Left lobe of liver (tissue), 2 donors: ENCODE measurements at regions not wholly inside any gene's neighbourhood (a gene's known extent, or its start where the extent isn't known, plus 50 kb on each side); places are given as distances from the start of the nearest gene placed in this dataset.

ENCODE experiments used
- ATAC-seq: fragments of 200-7000 bp; cut with Tn5 transposase; one replicate; pipeline ENCODE4 v1.9.1; 2020; ENCODE audit warnings: mild to moderate bottlenecking, moderate library complexity
- DNase-seq: peaks from one replicate; pipeline ENCODE4 v3.0.0-alpha.2; 2020; ENCODE audit warnings: low spot score
- donor health status: DM: no; HTN: no; CAD: no; lungs with moderate emphysema.
- donor health status: DM: no; HTN: yes; CAD: no.

GRCh38 chr18:28411806-28412205 is 234.9 kb upstream of the CDH2 start:
- DNase-seq (no peak), ATAC-seq (no peak)

- DNase-seq = no peak
- no peak for ATAC-seq
Measured at GRCh38 chr18:28409811-28410210, 232.9 kb upstream of the CDH2 start.

- no peak for ATAC-seq
- DNase-seq = no peak
Measured at GRCh38 chr18:28408528-28408927, 231.6 kb upstream of the CDH2 start.

- DNase-seq (no peak), ATAC-seq (no peak)
Measured at GRCh38 chr18:28407681-28408080, 230.8 kb upstream of the CDH2 start.

- no peak for ATAC-seq
- no peak for DNase-seq
Measured at GRCh38 chr18:28406533-28406932, 229.6 kb upstream of the CDH2 start.

- ATAC-seq = no peak
- DNase-seq = no peak
Measured at GRCh38 chr18:28404694-28405093, 227.8 kb upstream of the CDH2 start.

GRCh38 chr18:28399781-28400362 is 222.9 kb upstream of the CDH2 start:
- ATAC-seq = no peak
- no peak for DNase-seq

- ATAC-seq (no peak), DNase-seq (no peak)
Measured at GRCh38 chr18:28398471-28398870, 221.5 kb upstream of the CDH2 start.

- no peak for DNase-seq
- no peak for ATAC-seq
Measured at GRCh38 chr18:28390022-28390421, 213.1 kb upstream of the CDH2 start.

- DNase-seq (no peak), ATAC-seq (no peak)
Measured at GRCh38 chr18:28382215-28382879, 205.4 kb upstream of the CDH2 start.

GRCh38 chr18:28372186-28372585 is 195.3 kb upstream of the CDH2 start:
- ATAC-seq (no peak), DNase-seq (no peak)

- ATAC-seq (no peak), DNase-seq (no peak)
Measured at GRCh38 chr18:28366676-28367075, 189.7 kb upstream of the CDH2 start.

GRCh38 chr18:28365411-28365831 is 188.5 kb upstream of the CDH2 start:
- no peak for ATAC-seq
- DNase-seq = no peak

GRCh38 chr18:28363124-28363523 is 186.2 kb upstream of the CDH2 start:
- DNase-seq (no peak), ATAC-seq (no peak)

GRCh38 chr18:28359176-28359575 is 182.2 kb upstream of the CDH2 start:
- no peak for DNase-seq
- ATAC-seq = no peak

GRCh38 chr18:28357766-28358401 is 181.0 kb upstream of the CDH2 start:
- DNase-seq (no peak), ATAC-seq (no peak)

GRCh38 chr18:28350821-28351220 is 173.9 kb upstream of the CDH2 start:
- no peak for ATAC-seq
- no peak for DNase-seq

GRCh38 chr18:28342231-28342630 is 165.3 kb upstream of the CDH2 start:
- no peak for DNase-seq
- ATAC-seq = no peak

- DNase-seq = no peak
- no peak for ATAC-seq
Measured at GRCh38 chr18:28338316-28338715, 161.4 kb upstream of the CDH2 start.

GRCh38 chr18:28334516-28334915 is 157.6 kb upstream of the CDH2 start:
- no peak for ATAC-seq
- DNase-seq = no peak

- no peak for ATAC-seq
- DNase-seq = no peak
Measured at GRCh38 chr18:28332071-28332470, 155.1 kb upstream of the CDH2 start.

- ATAC-seq (no peak), DNase-seq (no peak)
Measured at GRCh38 chr18:28331551-28331950, 154.6 kb upstream of the CDH2 start.

GRCh38 chr18:28313602-28314001 is 136.7 kb upstream of the CDH2 start:
- no peak for ATAC-seq
- DNase-seq = no peak
